ENCODE measurements at regions not wholly inside any gene's neighbourhood (a gene's known extent, or its start where the extent isn't known, plus 50 kb on each side); places are given as distances from the start of the nearest gene placed in this dataset.

DNA sequence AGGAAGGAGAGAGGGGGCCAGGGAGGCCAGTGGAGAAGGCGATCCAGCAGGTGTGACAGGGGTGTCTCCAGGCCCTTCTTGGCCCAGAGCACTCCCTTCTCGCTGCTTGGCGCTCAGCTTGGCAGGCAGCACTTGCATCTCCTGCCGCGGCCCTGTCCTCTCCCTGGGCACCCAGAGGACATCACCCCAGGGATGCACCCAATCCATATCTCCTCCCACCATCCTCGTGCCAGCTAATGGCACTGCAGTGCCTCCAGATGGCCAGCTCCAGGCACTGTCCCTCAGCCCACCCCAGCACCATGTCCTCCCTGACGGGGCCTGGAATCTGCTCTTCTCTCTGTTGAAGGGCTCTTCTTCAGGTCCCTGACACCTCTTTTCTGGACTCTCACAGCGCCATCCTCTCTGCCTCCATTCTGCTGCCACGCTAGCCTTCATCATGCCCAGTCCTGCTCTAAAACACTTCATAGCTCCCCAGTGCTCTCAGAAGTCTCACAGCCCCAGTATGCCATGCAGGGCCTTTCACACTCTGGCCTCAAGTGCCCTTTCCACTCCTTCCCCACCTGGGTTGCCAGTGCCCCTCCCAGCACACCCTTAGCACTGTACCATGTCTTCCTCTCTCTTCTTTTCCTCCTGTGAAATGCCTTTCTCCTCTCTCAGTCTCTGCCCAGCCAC, 106.8 kb upstream of the SLC6A11 start:
- no peak overlapping the region for H3K4me3 ChIP-seq (replicated peaks; ENCODE audit: low read depth, low read length)
- TF ChIP-seq CTCF (IDR thresholded peaks at IDR 0.05; ENCODE audit: low read depth, low read length, missing control alignments) = no peak
- no peak for DNase-seq (ENCODE audit: extremely low read depth, low read depth)

GRCh38 chr3:10712121-10712520, 103.9 kb upstream of the SLC6A11 start:
- no peak overlapping the region for H3K4me3 ChIP-seq (replicated peaks; ENCODE audit: low read depth, low read length)
- no peak for TF ChIP-seq CTCF (IDR thresholded peaks at IDR 0.05; ENCODE audit: low read depth, low read length, missing control alignments)
- DNase-seq (ENCODE audit: extremely low read depth, low read depth) = no peak

DNA sequence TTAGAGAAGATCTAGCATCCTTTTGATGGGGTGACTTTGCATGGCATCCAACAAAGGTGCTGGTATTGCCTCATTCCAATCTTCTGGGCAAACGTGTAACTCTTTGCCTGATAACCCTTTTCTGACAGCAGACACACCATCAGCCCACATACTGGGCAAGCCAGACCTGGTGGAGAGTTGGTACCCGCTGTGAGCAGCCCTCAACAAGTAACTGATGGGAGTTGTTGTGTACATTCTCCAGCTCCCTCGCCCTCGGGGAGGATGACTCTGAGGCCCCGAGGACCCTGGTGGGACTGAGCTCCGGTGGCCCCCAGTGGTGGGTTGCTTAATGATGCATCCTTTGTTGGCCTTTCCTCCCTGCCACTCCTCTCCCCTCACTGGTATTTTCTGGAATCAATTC, 102.4 kb upstream of the SLC6A11 start:
- H3K4me3 ChIP-seq (replicated peaks; ENCODE audit: low read depth, low read length) = no peak overlapping the region
- no peak for DNase-seq (ENCODE audit: extremely low read depth, low read depth)
- no peak for TF ChIP-seq CTCF (IDR thresholded peaks at IDR 0.05; ENCODE audit: low read depth, low read length, missing control alignments)

DNA sequence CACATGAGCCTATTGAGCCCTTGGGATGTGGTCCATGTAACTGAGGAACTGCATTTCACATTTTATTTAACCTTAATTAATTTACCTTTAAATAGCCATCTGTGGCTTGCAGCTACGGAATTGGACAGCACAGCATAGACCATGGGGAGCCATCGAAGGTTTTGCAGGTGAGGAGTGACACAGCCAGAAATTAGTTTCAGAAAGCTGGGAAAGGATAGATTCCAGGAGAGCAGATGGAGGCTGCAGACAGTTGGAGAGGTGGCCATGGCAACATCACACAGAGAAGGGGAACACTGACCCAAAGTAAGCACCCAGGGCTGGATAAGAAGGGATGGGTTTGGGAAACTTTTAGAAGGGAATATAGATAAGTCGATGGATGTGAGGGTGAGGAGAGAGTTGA, 100.1 kb upstream of the SLC6A11 start:
- DNase-seq (ENCODE audit: extremely low read depth, low read depth) = no peak
- TF ChIP-seq CTCF (IDR thresholded peaks at IDR 0.05; ENCODE audit: low read depth, low read length, missing control alignments) = no peak
- no peak overlapping the region for H3K4me3 ChIP-seq (replicated peaks; ENCODE audit: low read depth, low read length)

DNA sequence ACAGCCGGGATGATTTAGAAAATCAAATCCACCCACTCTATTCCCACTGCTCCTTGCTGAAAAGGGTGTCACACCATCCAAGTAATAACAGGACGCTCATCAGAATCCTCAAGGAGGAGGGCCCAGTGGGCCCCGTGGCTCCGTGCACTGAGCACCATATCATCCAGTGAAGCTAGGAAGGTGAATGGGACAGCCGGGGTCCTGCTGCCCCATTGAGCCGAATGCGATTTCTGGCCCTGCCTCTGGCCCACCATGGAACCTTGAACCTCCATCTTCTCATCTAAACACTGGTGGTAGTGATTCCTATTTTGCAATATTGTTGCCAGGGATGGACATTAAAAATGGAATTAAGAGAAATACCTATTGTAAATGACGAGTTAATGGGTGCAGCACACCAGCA, 99.1 kb upstream of the SLC6A11 start:
- no peak overlapping the region for H3K4me3 ChIP-seq (replicated peaks; ENCODE audit: low read depth, low read length)
- no peak for TF ChIP-seq CTCF (IDR thresholded peaks at IDR 0.05; ENCODE audit: low read depth, low read length, missing control alignments)
- no peak for DNase-seq (ENCODE audit: extremely low read depth, low read depth)

DNA sequence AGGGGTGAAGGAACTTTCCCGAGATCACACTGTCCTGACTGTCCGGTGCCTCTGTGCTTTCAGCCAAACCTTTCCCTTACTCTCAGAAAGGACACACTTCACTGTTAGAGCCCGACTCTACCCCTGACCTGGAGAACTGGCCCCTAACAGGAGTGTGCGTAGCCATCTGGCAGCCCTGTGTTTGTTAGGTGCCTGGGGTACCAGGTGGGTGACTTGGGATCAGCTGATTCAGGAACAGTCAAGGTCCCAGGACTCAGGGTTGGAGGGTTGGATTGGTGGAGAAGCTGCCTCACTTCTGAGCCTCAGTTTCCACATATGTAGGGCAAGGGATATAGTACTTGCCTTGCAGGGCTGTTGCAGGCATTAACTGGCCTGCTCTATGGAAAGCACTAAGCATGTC, 98.3 kb upstream of the SLC6A11 start:
- DNase-seq (ENCODE audit: extremely low read depth, low read depth) = no peak
- H3K4me3 ChIP-seq (replicated peaks; ENCODE audit: low read depth, low read length) = no peak overlapping the region
- no peak for TF ChIP-seq CTCF (IDR thresholded peaks at IDR 0.05; ENCODE audit: low read depth, low read length, missing control alignments)

DNA sequence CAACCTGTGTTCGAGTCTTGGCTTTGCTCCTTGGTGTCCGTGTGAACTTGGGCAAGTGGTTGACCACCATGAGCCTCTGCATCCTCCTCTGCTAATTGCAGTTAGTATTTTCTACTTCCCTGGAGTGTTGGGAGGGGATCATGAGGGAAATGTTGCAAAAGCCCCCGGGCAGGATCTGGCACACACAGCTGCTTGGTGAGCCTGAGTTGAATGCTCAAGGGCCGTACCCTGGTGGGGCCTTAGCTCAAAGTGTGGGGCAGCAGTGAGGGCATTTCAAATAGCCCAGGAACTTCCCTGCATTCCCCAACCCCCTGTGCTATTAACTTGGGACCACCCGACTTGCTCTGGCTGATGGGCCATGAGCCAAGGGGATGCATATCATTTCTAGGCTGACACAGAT, 94.9 kb upstream of the SLC6A11 start:
- DNase-seq (ENCODE audit: extremely low read depth, low read depth) = no peak
- no peak for TF ChIP-seq CTCF (IDR thresholded peaks at IDR 0.05; ENCODE audit: low read depth, low read length, missing control alignments)
- H3K4me3 ChIP-seq (replicated peaks; ENCODE audit: low read depth, low read length) = no peak overlapping the region

Measured in HFF-Myc (cell line).